Left cardiac atrium (tissue), 4 donors: ENCODE measurements at regions not wholly inside any gene's neighbourhood (a gene's known extent, or its start where the extent isn't known, plus 50 kb on each side); places are given as distances from the start of the nearest gene placed in this dataset.

Experiments
- ATAC-seq, 2 donors: fragments of 200-7000 bp; cut with Tn5 transposase; one replicate each; pipeline ENCODE4 v1.9.1; 2020; ENCODE audit warnings: mild to moderate bottlenecking in 2 of 2, moderate library complexity in 2 of 2
- DNase-seq: peaks from one replicate; pipeline ENCODE4 v3.0.0-alpha.2; 2020
- intact Hi-C, 2 donors: fragments of 100-400 bp; cut with DNase I; formaldehyde crosslinking; loops; one replicate each; pipeline versions ENCODE4 v1.14.1 to v1.15.1; 2022 to 2023
- donor health status: DM: no; HTN: yes; CAD: no.
- donor health status: DM: no; HTN: yes; CAD: no; lungs with severe emphysema.
- donor health status: DM: yes; HTN: yes; CAD: no.
- donor health status: Dilated cardiomyopathy.

DNA sequence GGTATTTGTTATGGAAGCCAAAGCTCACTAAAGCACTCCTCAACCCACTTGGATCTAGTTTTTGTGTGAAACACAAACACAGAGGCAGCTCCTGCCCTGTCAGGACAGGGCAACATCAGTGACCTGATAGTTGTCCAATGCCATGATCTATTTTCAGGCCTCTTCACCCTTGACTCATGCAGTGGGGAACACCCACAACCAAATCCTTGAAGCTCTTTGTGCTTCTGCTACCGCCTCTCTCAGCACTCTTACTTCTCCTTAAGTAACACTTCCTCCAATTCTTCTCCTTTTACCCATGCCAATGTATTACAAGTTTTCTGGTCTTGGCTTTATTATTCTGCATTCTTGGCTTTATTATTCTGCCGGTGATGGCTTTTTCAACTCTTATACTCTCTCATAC lies 425.3 kb downstream of the INHBA start:
- no peak for ATAC-seq
- no peak for DNase-seq
- intact Hi-C loops, result no loop called here

DNA sequence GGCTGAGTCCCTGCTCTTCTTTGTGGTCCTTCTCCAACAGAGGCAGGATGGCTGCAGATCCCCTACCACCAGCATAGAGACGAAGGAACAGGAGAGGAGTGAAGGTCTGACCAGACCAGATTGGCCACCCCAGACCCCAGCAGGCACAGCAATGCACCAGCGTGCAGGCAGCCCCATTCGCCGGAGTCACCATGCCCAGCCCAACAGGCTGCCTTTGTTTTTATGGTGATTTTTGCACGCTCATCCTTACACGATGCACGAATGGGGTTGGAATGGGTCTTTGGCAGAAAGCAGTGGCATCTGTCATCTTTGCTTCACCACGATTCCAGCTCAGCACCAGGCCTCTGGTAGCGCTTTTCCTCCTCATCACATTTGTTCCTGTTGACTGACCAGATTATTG lies 427.6 kb downstream of the INHBA start:
- ATAC-seq, result no peak

DNA sequence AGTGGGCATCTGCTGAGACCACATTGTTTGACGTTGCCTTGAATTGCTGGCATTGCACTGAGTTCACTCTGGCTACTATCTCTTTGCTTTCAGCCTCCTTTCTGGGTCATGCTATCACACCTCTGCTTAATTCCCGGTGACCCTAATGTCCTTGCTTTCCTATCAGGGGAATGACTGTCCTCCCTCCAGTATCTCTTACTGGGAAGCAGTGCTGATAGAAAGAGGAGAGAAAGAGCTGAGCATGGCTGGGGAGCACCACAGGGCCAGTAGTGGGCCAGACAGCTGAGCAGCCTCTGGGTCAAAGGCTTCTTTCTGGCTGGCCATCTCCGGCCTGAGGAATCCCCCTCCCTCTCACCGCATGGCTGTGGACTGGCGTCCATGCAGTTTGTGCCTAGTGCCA lies 428.7 kb downstream of the INHBA start:
- DNase-seq (no peak), ATAC-seq (no peak)
- intact Hi-C loops, result no loop called here

More for the DNA sequence above, 427.6 kb downstream of the INHBA start:
- intact Hi-C loops, result no loop called here
- DNase-seq, result no peak

DNA sequence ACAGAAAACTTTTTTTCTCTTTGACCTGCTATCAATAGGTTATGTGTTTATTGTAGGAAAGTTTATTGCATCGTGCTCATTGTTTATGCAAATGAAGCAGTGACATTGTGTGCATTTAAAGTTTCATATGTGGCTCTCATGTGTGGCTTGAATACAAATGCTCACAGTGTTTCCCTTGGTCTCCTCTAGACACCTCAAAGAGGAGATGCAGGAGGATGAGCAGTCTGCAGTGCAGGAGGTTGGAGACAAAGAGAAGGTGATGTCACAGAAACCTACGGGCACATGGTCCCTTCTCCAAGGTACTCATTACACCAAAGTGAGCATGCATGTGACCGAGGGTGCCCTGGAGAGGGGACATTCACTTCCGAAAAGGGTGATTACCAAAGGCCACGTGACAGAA lies 430.2 kb downstream of the INHBA start:
- ATAC-seq (no peak), DNase-seq (no peak)
- intact Hi-C loops, result no loop called here

DNA sequence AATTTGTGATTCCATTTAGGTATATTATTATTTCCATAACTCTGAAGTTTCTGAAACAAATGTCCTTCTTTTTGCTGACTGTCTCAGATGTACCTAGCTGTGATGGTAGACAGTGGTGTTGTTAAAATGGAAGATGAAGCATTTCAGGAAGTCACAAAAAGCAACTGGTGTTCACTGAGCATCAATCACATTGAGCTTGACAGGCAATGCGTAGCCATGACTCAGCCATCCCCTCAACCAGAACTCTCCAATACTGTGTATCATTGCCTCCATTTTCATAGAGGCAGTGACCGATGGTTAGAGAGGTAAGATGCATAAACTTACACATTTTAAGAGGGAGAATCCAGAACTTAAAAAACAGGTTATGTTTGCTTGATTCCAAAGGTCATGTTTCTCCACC lies 434.0 kb downstream of the INHBA start:
- DNase-seq (no peak), ATAC-seq (no peak)
- intact Hi-C loops, result no loop called here

DNA sequence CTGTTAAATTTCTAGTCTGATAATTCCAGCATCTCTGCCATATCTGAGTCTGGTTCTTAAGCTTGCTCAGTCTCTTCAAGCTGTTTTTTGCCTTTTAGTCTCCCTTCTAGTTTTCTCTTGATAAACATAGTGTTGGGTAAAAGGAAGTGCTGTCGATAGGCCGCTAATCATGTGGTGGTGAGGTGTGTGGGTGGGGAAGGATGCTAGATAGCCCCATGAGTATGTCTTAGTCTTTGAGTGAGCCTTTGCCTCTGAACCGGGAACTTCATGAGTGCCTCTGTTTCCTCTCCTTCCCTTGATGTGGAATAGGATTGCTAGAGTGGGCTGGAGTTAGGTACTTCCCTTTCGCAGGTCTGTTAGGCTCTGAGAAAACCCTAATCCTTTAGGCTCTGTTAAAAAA lies 441.8 kb downstream of the INHBA start:
- ATAC-seq (no peak), DNase-seq (no peak)
- intact Hi-C loops, result no loop called here

DNA sequence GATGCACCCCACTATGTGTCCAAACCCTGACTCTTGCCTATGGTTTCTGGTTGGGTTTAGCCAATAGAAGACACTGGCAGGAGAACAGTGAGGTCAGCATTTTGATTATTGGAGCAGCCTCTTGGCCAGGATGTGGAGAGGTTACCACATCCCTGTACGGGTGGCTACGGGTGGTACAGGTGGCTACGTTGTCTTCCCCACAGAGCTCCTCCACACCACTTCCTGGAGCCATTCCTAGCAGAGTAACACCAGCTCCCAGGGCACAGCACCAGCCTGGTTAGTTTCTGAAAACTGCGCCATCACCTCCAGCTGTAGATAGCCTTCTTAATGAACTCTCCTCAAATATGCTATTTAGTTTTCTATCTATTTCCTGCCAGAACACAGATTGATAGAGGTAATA lies 445.2 kb downstream of the INHBA start:
- ATAC-seq (no peak), DNase-seq (no peak)
- intact Hi-C loops, result no loop called here

DNA sequence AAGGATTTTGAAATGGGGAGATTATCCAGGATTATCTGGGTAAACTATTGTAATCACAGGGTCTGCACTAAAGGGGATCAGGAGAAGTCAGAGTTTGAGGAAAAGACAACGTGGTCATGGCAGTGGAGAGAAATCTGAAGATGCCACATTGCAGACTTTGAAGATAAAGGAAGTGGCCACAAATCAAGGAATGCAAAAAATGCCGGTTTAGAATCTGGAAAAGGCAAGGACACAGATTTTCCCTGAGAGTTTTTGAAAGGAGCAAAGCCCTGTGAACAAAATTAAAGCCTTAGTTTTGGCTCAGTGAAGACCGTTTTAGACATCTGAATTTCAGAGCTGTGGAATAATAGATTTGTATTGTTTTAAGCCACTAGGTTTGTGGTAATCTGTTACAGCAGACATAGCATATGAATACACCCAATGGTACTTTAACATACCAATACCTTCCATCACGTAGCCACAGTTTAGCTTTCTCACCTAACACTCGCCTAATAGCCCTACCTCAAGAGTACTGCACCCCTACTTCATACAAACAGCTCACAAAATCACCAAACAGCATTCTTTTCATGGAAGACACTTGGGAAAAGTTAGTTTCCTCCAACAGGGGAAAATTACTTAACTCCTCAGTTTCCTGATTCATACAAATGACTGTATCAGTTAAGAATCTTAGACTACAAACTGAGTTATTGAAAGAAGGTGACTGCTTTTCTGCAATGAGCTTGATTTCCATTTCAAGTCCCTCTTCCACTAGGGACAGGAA lies 446.5 kb downstream of the INHBA start:
- DNase-seq (no peak), ATAC-seq (no peak)
- intact Hi-C loops, result no loop called here

DNA sequence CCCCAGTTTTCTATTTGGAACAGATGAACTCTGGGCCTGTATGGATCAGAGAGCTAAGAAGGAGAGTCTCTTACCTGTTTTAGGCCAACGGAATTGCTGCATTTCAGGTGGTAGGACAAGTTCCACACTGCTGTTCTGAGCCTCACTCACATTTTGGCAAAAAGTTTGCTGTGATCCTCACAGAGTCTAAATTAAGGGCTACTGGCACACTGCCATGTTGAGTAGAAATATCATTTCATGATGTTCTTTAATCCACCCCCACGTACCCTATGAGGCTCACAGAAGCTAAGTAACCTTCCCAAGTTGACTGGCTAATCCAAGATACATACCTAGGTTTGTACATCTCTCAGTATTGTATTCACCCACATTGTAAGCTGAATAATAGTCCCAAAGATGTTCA lies 447.2 kb downstream of the INHBA start:
- intact Hi-C loops, result no loop called here
- ATAC-seq (no peak), DNase-seq (no peak)

DNA sequence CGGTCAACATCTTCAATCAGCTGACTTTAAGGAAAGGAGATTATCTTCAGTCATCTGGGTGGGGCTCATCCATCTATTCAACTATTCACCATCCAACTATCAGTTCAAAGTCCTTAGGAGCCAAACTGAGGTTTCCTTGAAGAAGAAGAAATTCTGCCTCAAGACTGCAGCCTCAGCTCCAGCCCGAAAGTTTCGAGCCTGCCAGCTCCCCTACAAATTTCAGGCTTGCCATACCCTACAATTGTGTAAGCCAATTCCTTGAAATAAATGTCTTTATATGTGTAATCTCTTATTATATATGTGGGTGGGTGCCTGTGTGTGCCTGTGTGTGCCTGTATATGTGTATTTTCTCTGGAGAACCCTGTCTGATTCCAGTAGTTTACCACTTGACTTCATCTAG lies 447.8 kb downstream of the INHBA start:
- ATAC-seq, result no peak
- intact Hi-C loops, result no loop called here

DNA sequence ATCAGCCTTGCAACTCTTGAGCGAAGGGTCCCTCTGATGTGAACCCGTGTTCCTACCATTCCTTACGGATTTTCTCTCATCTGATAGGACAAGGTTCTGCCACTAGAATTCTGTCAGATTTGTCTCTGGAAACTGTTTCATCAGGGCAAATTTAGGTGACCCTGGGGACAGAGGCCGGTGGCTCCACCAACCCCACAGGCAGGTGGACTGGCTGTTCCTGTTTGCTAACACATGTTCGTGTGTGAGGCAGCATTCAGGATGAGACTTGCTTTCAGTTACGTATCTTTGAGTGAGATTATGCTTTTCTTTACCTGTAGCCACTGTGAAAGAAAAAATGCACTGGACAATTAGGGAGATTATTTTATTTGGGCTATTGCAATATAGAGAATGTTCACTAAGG lies 449.9 kb downstream of the INHBA start:
- DNase-seq (no peak), ATAC-seq (no peak)
- intact Hi-C loops, result no loop called here

More for the DNA sequence above, 447.8 kb downstream of the INHBA start:
- no peak for DNase-seq

DNA sequence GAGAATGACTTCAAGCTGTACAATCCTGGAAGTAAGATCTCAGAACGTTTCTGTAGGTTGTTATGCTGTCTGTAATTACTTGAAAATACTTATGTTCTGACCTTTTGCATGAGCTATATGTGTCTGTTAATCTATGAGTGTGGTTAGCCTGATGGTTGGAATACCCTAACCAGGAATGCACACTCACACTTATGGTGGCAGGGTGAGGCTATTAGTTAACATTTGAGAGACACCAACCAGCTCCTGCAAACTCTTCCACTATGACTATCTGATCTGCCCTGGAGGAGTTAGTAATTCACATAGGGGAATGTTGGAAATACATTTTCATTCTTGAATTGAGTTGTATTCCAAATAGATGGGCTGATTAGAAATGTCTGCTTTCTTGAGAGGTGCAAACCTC lies 450.3 kb downstream of the INHBA start:
- no peak for ATAC-seq
- intact Hi-C loops, result no loop called here
- DNase-seq, result no peak

DNA sequence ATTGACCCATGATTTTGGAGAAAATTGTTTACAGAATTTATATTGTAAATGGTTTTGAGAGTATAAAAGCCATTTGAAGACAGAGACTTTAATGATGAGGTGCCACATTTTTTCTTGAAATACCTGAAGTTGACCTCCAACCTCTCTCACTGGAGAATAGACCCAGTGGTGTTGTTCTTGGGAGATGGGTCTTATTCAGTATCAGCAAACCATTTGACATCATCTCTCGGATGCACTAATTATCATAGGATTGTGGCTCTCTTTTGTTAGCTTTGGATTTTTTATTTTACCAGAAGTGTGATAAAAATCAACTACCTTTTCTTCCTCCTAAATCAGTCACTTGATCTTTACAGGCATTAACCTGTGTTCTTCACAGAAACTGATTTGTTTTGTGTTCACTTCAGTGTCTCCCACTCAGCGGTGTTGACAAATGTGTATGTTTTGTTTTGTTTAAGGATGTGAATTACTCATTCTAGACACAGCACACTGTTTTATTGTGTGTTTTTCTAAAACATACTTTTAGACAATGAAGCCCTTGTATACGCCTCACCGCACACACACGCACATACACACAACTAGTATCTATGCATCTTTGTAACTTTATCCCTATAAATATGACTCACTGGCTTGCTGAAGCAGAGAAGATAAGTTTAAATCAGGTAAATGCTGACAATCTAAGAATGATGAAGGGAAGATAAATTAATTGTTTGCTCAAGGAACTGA lies 455.6 kb downstream of the INHBA start:
- intact Hi-C loops, result no loop called here
- ATAC-seq (no peak), DNase-seq (no peak)

DNA sequence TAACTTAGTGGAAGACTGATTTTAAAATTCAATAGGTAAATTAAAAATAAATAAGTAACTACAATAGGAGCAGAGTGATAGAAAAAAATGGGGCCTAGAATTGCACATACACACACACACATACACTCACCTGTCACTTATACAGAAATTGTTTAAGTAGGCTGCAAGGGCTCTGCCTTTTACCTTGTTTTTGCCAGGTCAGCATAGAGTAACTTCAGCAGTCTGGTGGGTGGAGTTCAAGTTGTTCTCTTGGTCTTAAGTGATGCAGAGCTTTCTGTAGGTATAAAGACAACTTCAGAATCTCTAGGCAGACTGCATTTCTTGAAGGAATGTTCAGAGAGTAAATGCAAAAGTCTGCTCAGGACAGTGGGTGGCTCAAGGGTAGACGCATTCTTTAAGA lies 457.0 kb downstream of the INHBA start:
- intact Hi-C loops, result no loop called here
- ATAC-seq (no peak), DNase-seq (no peak)

DNA sequence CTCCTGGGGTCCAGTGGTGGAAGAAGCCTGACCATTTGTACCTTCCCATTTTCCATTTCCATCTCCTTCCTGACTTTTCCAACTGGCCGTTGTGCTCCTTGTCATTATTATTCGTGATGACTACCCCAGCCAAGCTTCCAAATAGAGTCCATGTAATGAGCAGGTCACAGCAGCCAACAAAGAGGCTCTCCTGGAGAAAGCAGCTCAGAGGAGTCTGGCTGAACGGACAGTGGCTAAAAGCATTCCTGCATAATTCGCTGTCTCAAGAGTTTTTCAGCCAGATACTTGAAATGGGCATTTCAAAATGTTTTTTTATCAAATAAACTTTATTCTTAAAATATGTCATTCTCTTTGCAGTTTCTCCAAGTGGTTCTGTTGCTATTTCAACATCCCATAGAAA lies 458.6 kb downstream of the INHBA start:
- intact Hi-C loops, result no loop called here
- DNase-seq, result no peak
- no peak for ATAC-seq

DNA sequence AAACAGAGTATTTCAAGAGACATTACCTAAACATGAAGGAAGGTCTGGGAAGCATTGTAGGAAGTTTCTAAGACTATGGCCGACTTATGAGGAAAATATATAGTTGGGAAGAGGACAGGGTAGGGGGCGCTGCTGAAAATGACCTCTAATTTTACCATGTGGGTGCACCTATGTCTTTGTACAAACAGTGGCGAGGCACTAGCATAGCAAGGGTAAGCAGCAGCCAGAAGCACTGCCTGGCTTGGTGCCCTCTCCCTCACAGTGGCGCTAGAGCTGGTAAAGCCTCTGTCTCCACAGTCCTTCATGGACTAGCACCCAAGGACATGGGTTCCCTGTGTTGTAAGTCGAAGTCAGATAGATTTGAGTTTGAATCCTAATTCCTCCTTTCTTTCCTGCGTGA lies 461.2 kb downstream of the INHBA start:
- intact Hi-C loops, result no loop called here
- no peak for DNase-seq
- ATAC-seq, result no peak

DNA sequence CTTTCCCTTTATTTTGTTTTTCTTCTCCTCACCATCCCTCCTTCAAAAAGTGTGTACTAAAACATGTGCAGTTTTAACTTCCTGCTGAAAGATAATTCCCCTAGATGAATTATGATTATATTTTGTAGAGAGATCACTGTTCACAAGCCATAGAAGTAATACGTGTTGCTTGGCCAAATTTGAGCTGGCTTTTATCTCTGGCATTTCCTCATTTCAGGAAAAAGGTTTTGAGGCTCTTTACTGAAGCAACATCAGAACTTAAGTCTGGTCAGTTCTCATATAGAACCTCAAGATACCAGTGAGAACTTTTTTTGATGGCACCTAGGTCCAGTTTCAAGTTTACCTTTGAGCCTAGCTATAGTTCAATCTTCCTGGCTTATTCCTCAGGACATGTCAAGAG lies 463.3 kb downstream of the INHBA start:
- no peak for DNase-seq
- intact Hi-C loops, result no loop called here
- ATAC-seq, result no peak

DNA sequence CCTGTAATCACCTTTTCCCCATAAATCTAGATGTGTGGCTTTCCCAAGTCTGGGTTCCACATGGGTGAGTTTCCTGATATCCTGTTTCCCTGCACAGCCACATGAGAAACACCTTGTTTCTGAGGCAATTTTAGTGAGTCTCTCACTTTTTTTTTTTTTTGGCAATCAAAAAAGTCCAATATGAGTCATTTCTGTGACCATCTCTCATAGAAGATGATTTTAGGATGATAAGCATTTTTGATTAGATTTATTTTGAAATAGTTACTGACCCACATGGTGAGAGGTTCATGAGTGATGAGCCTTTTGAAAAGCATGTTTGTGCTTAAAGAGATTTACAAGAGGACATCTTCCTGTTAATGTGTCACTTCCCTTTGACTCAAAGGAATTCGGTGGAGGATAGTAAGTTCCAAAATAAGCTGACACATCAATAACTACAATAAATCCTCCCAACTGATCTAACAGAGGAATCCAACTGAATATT lies 464.0 kb downstream of the INHBA start:
- ATAC-seq (no peak), DNase-seq (no peak)
- intact Hi-C loops, result no loop called here

DNA sequence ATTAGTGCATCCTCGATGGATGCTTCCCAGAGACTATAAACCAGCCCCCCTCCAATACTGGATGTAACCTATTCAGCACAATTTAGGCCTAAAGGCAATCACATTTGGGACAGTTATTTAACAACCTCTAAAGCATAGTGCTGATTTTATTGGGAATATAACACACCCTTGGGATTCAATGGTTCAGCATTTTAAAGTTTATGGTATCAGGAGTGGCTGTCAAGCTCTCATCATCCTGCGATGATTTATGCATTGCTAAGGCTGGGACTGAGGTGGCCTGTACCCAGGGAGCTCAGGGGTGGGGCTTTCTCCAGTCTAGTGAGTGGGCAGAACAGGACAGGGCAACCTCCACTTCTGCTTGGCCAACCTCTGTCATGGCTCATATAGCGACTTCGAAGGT lies 464.9 kb downstream of the INHBA start:
- no peak for DNase-seq
- ATAC-seq, result no peak
- intact Hi-C loops, result no loop called here

DNA sequence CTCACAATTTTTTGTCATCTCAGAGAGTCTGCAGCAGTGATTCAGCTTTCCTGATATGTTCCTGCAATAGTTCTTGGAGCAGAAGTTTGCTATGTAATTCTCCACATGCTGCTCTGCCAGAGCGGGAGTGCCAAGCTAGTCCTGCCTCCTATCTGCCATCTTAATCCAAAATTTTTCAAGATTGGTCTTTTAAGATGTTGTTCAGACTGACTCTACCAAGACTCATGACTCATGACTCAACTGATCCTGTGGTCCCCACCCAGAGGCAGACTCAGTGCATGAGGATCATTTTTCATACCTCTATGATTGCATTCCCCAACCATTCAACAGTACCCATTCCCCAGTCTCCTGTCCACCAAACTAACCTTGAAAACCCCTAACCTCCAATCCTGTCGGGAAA lies 470.8 kb downstream of the INHBA start:
- no peak for ATAC-seq

More for the DNA sequence above, 470.8 kb downstream of the INHBA start:
- no peak for DNase-seq
- intact Hi-C loops, result no loop called here
